Astrocyte (in vitro differentiated cells and primary cell): ENCODE measurements at regions not wholly inside any gene's neighbourhood (a gene's known extent, or its start where the extent isn't known, plus 50 kb on each side); places are given as distances from the start of the nearest gene placed in this dataset.

Experiments
- CTCF ChIP-seq: IDR thresholded peaks from 2 replicates; pipeline ENCODE4 v1.5.1; 2011; ENCODE audit warnings: low read depth, mild to moderate bottlenecking, inconsistent platforms, low read length, moderate library complexity; ENCODE audit not compliant: insufficient read depth
- EZH2 ChIP-seq: IDR thresholded peaks from 2 replicates; pipeline ENCODE4 v1.6.1; 2012; ENCODE audit warnings: mild to moderate bottlenecking, low read length, inconsistent platforms; ENCODE audit not compliant: insufficient read depth

- TF ChIP-seq CTCF (no peak), EZH2 (no peak)
Observed at GRCh38 chr6:79143320-79143898, 65.4 kb upstream of the PHIP start.
